ENCODE measurements at regions not wholly inside any gene's neighbourhood (a gene's known extent, or its start where the extent isn't known, plus 50 kb on each side); places are given as distances from the start of the nearest gene placed in this dataset.

DNA sequence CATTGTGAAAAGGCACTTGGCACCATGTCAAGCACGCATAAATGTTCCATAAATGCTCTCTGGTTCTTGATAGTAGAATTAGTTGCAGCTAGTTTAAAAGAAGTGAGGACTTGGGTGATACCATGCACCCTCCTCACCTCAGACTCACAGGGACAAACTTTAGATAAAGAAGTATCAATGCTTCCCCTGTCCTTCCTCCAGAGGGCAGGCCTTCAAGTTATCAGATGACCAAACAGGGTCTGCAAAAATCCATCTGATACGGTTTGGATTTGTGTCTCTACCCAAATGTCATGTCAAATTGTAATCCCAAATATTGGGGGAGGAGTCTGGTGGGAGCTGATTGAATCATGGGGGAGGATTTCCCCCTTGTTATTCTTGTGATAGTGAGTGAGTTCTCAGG is 54.1 kb downstream of the C1QL2 start:
- no peaks in the 10 kb centered on the region for H3K36me3 ChIP-seq (ENCODE audit: control insufficient read depth, insufficient read depth, low read length)
- Mint-ChIP-seq H3K36me3 (ENCODE audit: insufficient read depth, unreplicated experiment) (no peaks in the 10 kb centered on the region), H3K27me3 (ENCODE audit: insufficient read depth, unreplicated experiment) (peaks cover 7% of the 10 kb centered on the region), H3K27ac (ENCODE audit: unreplicated experiment) (no peak overlapping the region), H3K9me3 (ENCODE audit: unreplicated experiment) (no peaks in the 10 kb centered on the region), H3K4me3 (ENCODE audit: unreplicated experiment) (no peak overlapping the region), H3K4me1 (ENCODE audit: low read depth, unreplicated experiment) (no peaks in the 10 kb centered on the region)
- no peaks in the 10 kb centered on the region for H3K9me3 ChIP-seq
- intact Hi-C loops (cut with micrococcal nuclease; ENCODE audit: unreplicated experiment), result no loop called here
- H3K4me3 ChIP-seq (ENCODE audit: low read depth, low read length), result no peak overlapping the region
- CTCF ChIA-PET, result no interaction called here
- TF ChIP-seq CTCF (IDR thresholded peaks at IDR 0.05; ENCODE audit: insufficient read depth in 1 of 2, low read depth in 1 of 2, low read length in 1 of 2, severe bottlenecking in 1 of 2, unreplicated experiment in 1 of 2), result no peak
- no peak for DNase-seq
- H3K27me3 ChIP-seq (replicated peaks; ENCODE audit: control insufficient read depth, insufficient read depth, low read length), result no peaks in the 10 kb centered on the region
- POLR2A ChIA-PET, result no interaction called here
- no TSS peak for BruUV-seq (replicated peaks)
- H3K4me1 ChIP-seq, result no peaks in the 10 kb centered on the region

DNA sequence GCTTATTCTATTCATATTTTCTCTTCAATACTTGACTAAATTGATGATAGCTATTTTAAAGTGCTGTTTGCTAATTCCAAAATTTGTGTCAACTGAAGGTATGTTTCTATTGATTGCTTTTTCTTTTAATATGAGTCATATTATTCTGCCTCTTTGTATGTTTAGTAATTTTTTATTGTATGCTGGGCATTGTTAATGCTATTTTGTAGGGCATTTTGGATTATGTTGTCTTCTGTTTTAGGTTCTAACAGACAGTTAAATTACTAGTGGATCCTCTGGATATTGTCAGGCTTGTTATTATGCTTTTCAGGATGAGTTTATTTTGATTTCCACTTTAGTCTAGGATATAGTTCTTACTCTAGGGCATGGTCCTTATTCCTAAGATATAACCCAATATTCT is 55.6 kb downstream of the C1QL2 start:
- H3K4me3 ChIP-seq (ENCODE audit: low read depth, low read length), result no peak overlapping the region
- no peaks in the 10 kb centered on the region for H3K36me3 ChIP-seq (ENCODE audit: control insufficient read depth, insufficient read depth, low read length)
- peaks cover 13% of the 10 kb centered on the region for H3K9me3 Mint-ChIP-seq (ENCODE audit: unreplicated experiment)
- no peak for TF ChIP-seq CTCF (IDR thresholded peaks at IDR 0.05; ENCODE audit: insufficient read depth in 1 of 2, low read depth in 1 of 2, low read length in 1 of 2, severe bottlenecking in 1 of 2, unreplicated experiment in 1 of 2)
- no peak for DNase-seq
- H3K36me3 Mint-ChIP-seq (ENCODE audit: insufficient read depth, unreplicated experiment), result no peaks in the 10 kb centered on the region
- H3K27me3 Mint-ChIP-seq (ENCODE audit: insufficient read depth, unreplicated experiment), result peaks cover 10% of the 10 kb centered on the region
- BruUV-seq (replicated peaks), result no TSS peak
- CTCF ChIA-PET, result no interaction called here
- no peaks in the 10 kb centered on the region for H3K4me1 Mint-ChIP-seq (ENCODE audit: low read depth, unreplicated experiment)
- intact Hi-C loops (cut with micrococcal nuclease; ENCODE audit: unreplicated experiment), result no loop called here
- no peaks in the 10 kb centered on the region for H3K4me1 ChIP-seq
- no peaks in the 10 kb centered on the region for H3K9me3 ChIP-seq
- H3K4me3 Mint-ChIP-seq (ENCODE audit: unreplicated experiment), result no peak overlapping the region
- no peak overlapping the region for H3K27ac Mint-ChIP-seq (ENCODE audit: unreplicated experiment)
- no peaks in the 10 kb centered on the region for H3K27me3 ChIP-seq (replicated peaks; ENCODE audit: control insufficient read depth, insufficient read depth, low read length)
- POLR2A ChIA-PET, result no interaction called here

GRCh38 chr2:119088416-119088815 is 70.1 kb downstream of the C1QL2 start:
- no peak for TF ChIP-seq CTCF (IDR thresholded peaks at IDR 0.05; ENCODE audit: insufficient read depth in 1 of 2, low read depth in 1 of 2, low read length in 1 of 2, severe bottlenecking in 1 of 2, unreplicated experiment in 1 of 2)
- DNase-seq, result no peak
- no peaks in the 10 kb centered on the region for H3K27me3 Mint-ChIP-seq (ENCODE audit: insufficient read depth, unreplicated experiment)
- H3K9me3 Mint-ChIP-seq (ENCODE audit: unreplicated experiment), result no peaks in the 10 kb centered on the region
- H3K27me3 ChIP-seq (replicated peaks; ENCODE audit: control insufficient read depth, insufficient read depth, low read length), result no peaks in the 10 kb centered on the region
- peaks cover 23% of the 10 kb centered on the region for H3K4me1 Mint-ChIP-seq (ENCODE audit: low read depth, unreplicated experiment)
- no peaks in the 10 kb centered on the region for H3K36me3 ChIP-seq (ENCODE audit: control insufficient read depth, insufficient read depth, low read length)
- no TSS peak for BruUV-seq (replicated peaks)
- ChIA-PET POLR2A (no interaction called here), CTCF (no interaction called here)
- H3K36me3 Mint-ChIP-seq (ENCODE audit: insufficient read depth, unreplicated experiment), result no peaks in the 10 kb centered on the region
- no peaks in the 10 kb centered on the region for H3K9me3 ChIP-seq
- intact Hi-C loops (cut with micrococcal nuclease; ENCODE audit: unreplicated experiment), result no loop called here
- H3K4me3 ChIP-seq (ENCODE audit: low read depth, low read length), result no peak overlapping the region
- no peak overlapping the region for H3K4me3 Mint-ChIP-seq (ENCODE audit: unreplicated experiment)
- no peak overlapping the region for H3K27ac Mint-ChIP-seq (ENCODE audit: unreplicated experiment)
- peaks cover 28% of the 10 kb centered on the region for H3K4me1 ChIP-seq
